WTC11 (cell line): ENCODE measurements at regions not wholly inside any gene's neighbourhood (a gene's known extent, or its start where the extent isn't known, plus 50 kb on each side); places are given as distances from the start of the nearest gene placed in this dataset.

Experiments
- ATAC-seq: fragments of 200-7000 bp; cut with Tn5 transposase; 2 replicates; pipeline ENCODE4 v1.10.0; 2021; ENCODE audit warnings: mild to moderate bottlenecking, moderate library complexity
- CTCF ChIA-PET: fragments of 300-600 bp; sonication (Branson Sonifier 250); formaldehyde crosslinking; loops from one replicate; lab custom pipeline; 2021; ENCODE audit warnings: antibody characterized with exemption; lab: Charles Lee
- POLR2A ChIA-PET: fragments of 350-600 bp; sonication (Branson Sonifier 250); formaldehyde crosslinking; loops from one replicate; lab custom pipeline; 2021; ENCODE audit warnings: antibody characterized with exemption; lab: Charles Lee
- DNase-seq: peaks from one replicate; pipeline ENCODE4 v3.0.0; 2021; ENCODE audit warnings: low spot score
- H3K27ac Mint-ChIP-seq: 2 replicates; pipeline ENCODE4 v1.8.0; 2021; ENCODE audit warnings: mixed read lengths
- H3K27me3 Mint-ChIP-seq: 2 replicates; pipeline ENCODE4 v1.8.0; 2021; ENCODE audit warnings: low read depth, mild to moderate bottlenecking, moderate library complexity, mixed read lengths
- H3K36me3 Mint-ChIP-seq: 2 replicates; pipeline ENCODE4 v1.8.0; 2021; ENCODE audit warnings: mixed read lengths
- H3K4me1 Mint-ChIP-seq: 2 replicates; pipeline ENCODE4 v1.8.0; 2022; ENCODE audit warnings: mixed read lengths
- H3K4me3 Mint-ChIP-seq: 2 replicates; pipeline ENCODE4 v1.8.0; 2021; ENCODE audit warnings: mild to moderate bottlenecking, moderate library complexity, mixed read lengths
- H3K9me3 Mint-ChIP-seq: 2 replicates; pipeline ENCODE4 v1.8.0; 2021; ENCODE audit warnings: mixed read lengths
- GABPB1 ChIP-seq: sonication (generic); formaldehyde crosslinking; IDR thresholded peaks from 2 replicates; pipeline ENCODE4 v1.8.1; 2023; ENCODE audit warnings: mild to moderate bottlenecking, missing genetic modification reagents
- GRHL2 ChIP-seq: fragments of 250-450 bp; sonication (Bioruptor Pico); IDR thresholded peaks from 2 replicates; pipeline ENCODE4 v1.8.0; 2022; ENCODE audit warnings: mild to moderate bottlenecking, moderate library complexity; ENCODE audit not compliant: insufficient replicate concordance, severe bottlenecking
- HMGA2 ChIP-seq: fragments of 250-450 bp; sonication (Bioruptor Pico); IDR thresholded peaks from 2 replicates; pipeline ENCODE4 v1.4.0; 2021; ENCODE audit warnings: mild to moderate bottlenecking, moderate library complexity
- JUN ChIP-seq: sonication (generic); formaldehyde crosslinking; IDR thresholded peaks from 2 replicates; pipeline ENCODE4 v1.8.0; 2023; ENCODE audit warnings: mild to moderate bottlenecking, missing genetic modification reagents
- MXD4 ChIP-seq: fragments of 250-450 bp; sonication (Bioruptor Pico); IDR thresholded peaks from 2 replicates; pipeline ENCODE4 v1.8.0; 2021; ENCODE audit warnings: mild to moderate bottlenecking, moderate library complexity, borderline replicate concordance
- NR3C1 ChIP-seq: sonication (generic); formaldehyde crosslinking; conservative IDR thresholded peaks from 2 replicates; pipeline ENCODE4 v1.8.1; 2023; ENCODE audit warnings: low read depth, mild to moderate bottlenecking, missing genetic modification reagents
- SMAD3 ChIP-seq: sonication (generic); formaldehyde crosslinking; IDR thresholded peaks from 2 replicates; pipeline ENCODE4 v1.8.0; 2022; ENCODE audit warnings: missing genetic modification reagents, mild to moderate bottlenecking, borderline replicate concordance
- SP1 ChIP-seq: sonication (generic); formaldehyde crosslinking; conservative IDR thresholded peaks from 2 replicates; pipeline ENCODE4 v1.8.1; 2022; ENCODE audit warnings: missing genetic modification reagents
- ZNF219 ChIP-seq: sonication (generic); formaldehyde crosslinking; IDR thresholded peaks from 2 replicates; pipeline ENCODE4 v1.8.0; 2023; ENCODE audit warnings: missing genetic modification reagents, mild to moderate bottlenecking, borderline replicate concordance
- TF ChIP-seq, protein P1 (sequence below): sonication (generic); formaldehyde crosslinking; conservative IDR thresholded peaks from 2 replicates; pipeline ENCODE4 v1.8.1; 2022; ENCODE audit warnings: mild to moderate bottlenecking, missing genetic modification reagents
- TF ChIP-seq, protein P2 (sequence below): sonication (generic); formaldehyde crosslinking; IDR thresholded peaks from 2 replicates; pipeline ENCODE4 v1.8.1; 2022; ENCODE audit warnings: missing genetic modification reagents, borderline replicate concordance
- TF ChIP-seq, protein P3 (sequence below): sonication (generic); formaldehyde crosslinking; IDR thresholded peaks from 2 replicates; pipeline ENCODE4 v1.8.1; 2022; ENCODE audit warnings: mild to moderate bottlenecking, moderate library complexity, missing genetic modification reagents
- TF ChIP-seq, protein P4 (sequence below): fragments of 250-450 bp; sonication (Bioruptor Pico); conservative IDR thresholded peaks from 2 replicates; pipeline ENCODE4 v1.9.0; 2021; ENCODE audit warnings: mild to moderate bottlenecking

DNA sequence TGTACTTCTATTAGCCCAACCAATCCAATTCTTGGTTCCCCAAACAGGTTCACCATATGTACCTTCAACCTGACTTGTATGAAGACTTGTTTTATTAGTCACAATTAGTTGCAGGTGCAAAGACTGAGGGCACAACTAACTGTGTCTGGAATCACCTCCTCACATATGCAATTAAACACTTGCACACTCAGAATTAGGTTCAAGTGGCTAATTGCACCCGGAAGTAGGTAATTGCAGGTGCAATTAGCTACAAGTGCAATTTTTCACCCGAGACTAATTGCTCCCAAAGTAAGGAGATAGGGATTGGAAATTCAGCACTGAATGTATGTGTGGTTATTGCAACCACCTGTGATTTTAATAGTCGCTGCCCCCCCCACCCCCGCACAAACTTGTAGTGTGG is 338.9 kb downstream of the ZSWIM6 start (continued):
- TF ChIP-seq, protein P1, sequence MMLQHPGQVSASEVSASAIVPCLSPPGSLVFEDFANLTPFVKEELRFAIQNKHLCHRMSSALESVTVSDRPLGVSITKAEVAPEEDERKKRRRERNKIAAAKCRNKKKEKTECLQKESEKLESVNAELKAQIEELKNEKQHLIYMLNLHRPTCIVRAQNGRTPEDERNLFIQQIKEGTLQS (CRISPR knock-in tag), result no peak
- TF ChIP-seq, protein P2, sequence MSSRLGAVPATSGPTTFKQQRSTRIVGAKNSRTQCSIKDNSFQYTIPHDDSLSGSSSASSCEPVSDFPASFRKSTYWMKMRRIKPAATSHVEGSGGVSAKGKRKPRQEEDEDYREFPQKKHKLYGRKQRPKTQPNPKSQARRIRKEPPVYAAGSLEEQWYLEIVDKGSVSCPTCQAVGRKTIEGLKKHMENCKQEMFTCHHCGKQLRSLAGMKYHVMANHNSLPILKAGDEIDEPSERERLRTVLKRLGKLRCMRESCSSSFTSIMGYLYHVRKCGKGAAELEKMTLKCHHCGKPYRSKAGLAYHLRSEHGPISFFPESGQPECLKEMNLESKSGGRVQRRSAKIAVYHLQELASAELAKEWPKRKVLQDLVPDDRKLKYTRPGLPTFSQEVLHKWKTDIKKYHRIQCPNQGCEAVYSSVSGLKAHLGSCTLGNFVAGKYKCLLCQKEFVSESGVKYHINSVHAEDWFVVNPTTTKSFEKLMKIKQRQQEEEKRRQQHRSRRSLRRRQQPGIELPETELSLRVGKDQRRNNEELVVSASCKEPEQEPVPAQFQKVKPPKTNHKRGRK (CRISPR knock-in tag), result no peak
- TF ChIP-seq, all 79 proteins: peak for 0

DNA sequence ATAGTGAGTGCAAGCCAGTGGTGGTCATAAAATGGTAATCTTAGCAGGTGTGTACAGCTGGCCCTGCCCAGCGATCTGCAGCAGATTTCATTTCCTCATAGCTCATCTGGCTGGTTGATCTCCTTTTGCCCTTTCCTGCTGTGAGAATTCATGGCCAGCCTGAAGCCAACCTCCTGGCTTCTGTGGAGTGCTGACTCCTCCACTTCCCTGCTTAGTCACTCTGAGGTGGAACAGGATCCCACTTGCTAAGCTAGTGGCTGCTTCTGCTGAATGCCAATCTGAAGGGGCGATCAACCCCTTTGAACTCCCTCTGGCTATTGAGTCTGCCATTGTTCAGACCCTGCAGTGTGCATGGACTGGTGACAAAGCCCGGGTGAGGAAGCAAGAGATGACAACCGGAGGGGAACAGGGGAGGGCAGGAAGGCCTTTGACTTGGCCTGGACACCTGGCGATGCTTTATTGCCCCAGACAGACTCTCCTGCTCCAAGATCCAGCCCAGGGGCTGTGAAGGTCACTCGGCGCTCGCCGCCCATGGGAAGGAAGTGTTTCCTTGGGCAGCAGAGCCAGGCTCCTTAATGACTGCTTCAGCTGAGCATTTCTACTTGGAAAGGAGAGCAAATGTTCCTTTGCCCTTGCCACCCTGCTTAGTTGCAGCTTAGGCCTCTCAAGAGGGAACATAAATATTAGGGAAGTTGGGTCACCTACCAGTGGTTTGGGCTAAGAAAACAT is 341.1 kb downstream of the ZSWIM6 start:
- Mint-ChIP-seq H3K27me3 (no peaks in the 10 kb centered on the region; the same call in 1 of the 2 replicates), H3K27ac (no peak overlapping the region), H3K4me3 (no peak overlapping the region), H3K36me3 (no peaks in the 10 kb centered on the region), H3K4me1 (peaks cover 12% of the 10 kb centered on the region), H3K9me3 (peaks cover 5% of the 10 kb centered on the region)
- DNase-seq (no peak), ATAC-seq (no peak)
- CTCF ChIA-PET, result interaction anchor here (1.7 to 2.1 kb wide), 2 partner anchors 14 to 96 kb away, joined by 6 to 7 read pairs; no protein-coding TSS in a partner anchor
- POLR2A ChIA-PET, result no interaction called here
- no peak for TF ChIP-seq MXD4 (CRISPR knock-in tag)
- TF ChIP-seq, protein P3, sequence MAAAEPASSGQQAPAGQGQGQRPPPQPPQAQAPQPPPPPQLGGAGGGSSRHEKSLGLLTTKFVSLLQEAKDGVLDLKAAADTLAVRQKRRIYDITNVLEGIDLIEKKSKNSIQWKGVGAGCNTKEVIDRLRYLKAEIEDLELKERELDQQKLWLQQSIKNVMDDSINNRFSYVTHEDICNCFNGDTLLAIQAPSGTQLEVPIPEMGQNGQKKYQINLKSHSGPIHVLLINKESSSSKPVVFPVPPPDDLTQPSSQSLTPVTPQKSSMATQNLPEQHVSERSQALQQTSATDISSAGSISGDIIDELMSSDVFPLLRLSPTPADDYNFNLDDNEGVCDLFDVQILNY (CRISPR knock-in tag), result no peak
- TF ChIP-seq ZNF219 (CRISPR knock-in tag), result no peak
- TF ChIP-seq, protein P4, sequence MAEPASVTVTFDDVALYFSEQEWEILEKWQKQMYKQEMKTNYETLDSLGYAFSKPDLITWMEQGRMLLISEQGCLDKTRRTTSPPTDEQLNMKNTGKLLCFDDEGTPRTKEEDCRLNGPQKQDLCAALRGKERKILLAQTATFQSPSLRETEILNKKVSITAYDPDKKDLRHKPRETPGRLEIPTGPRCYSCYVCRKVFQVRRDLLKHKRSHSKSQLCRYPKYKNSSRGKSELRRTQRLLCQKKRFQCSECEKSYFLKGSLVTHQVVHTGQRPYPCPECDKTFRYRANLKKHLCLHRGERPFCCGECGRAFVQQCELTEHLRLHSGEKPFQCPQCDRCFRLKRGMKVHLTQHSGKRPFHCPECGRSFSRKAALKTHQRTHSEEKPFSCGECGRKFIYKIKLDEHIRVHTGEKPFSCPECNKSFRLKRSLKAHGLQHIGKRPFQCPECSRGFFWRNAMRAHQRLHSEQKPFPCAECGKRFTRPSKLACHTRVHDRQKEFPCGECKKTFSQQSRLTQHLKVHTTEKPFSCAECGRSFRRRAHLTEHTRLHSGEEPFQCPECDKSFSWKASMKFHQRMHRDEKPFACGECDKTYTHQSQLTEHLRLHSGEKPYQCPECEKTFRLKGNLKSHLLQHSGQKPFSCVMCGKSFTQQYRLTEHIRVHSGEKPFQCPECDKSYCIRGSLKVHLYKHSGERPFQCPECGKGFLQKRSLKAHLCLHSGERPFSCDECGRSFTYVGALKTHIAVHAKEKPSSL (CRISPR knock-in tag), result no peak
- TF ChIP-seq NR3C1 (CRISPR knock-in tag), result no peak
- TF ChIP-seq JUN (CRISPR knock-in tag), result no peak
- TF ChIP-seq SP1 (CRISPR knock-in tag), result no peak
- TF ChIP-seq, all 79 proteins: peak for 0

DNA sequence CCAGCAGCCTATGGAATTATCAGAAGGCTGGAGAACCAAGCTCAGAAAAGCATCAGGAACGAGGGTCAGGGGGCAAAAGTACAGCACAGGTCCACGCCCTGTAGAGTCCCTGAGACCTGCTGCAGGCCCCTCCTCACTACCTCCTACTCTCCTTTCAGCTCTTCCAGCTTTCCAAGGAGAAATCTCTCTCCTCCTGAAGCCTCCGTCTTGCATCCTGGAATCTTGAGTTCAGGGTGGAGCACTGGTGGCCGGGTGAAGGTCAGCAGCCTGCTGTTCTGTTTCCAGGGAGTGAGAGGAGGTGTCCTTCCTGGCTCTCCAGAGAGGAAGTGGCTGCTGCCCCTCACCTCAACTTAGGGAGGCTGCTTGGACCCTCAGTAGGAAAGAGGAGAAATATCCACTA is 342.3 kb downstream of the ZSWIM6 start:
- no peaks in the 10 kb centered on the region for H3K36me3 Mint-ChIP-seq
- DNase-seq, result no peak
- no peak overlapping the region for H3K4me3 Mint-ChIP-seq
- no peaks in the 10 kb centered on the region for H3K27me3 Mint-ChIP-seq
- POLR2A ChIA-PET, result no interaction called here
- CTCF ChIA-PET, result no interaction called here
- peaks cover 5% of the 10 kb centered on the region for H3K9me3 Mint-ChIP-seq
- no peak for ATAC-seq
- TF ChIP-seq JUN (CRISPR knock-in tag) (no peak), MXD4 (CRISPR knock-in tag) (no peak), HMGA2 (CRISPR knock-in tag) (no peak), SMAD3 (CRISPR knock-in tag) (no peak), GABPB1 (CRISPR knock-in tag) (no peak), GRHL2 (CRISPR knock-in tag) (no peak)
- TF ChIP-seq, all 79 proteins: peak for 0
- Mint-ChIP-seq H3K4me1 (peaks cover 18% of the 10 kb centered on the region), H3K27ac (no peak overlapping the region)
